ENCODE measurements at regions not wholly inside any gene's neighbourhood (a gene's known extent, or its start where the extent isn't known, plus 50 kb on each side); places are given as distances from the start of the nearest gene placed in this dataset.
A peak's percentile ranks its signal among the peaks of the same experiment; 100 is the strongest.

DNA sequence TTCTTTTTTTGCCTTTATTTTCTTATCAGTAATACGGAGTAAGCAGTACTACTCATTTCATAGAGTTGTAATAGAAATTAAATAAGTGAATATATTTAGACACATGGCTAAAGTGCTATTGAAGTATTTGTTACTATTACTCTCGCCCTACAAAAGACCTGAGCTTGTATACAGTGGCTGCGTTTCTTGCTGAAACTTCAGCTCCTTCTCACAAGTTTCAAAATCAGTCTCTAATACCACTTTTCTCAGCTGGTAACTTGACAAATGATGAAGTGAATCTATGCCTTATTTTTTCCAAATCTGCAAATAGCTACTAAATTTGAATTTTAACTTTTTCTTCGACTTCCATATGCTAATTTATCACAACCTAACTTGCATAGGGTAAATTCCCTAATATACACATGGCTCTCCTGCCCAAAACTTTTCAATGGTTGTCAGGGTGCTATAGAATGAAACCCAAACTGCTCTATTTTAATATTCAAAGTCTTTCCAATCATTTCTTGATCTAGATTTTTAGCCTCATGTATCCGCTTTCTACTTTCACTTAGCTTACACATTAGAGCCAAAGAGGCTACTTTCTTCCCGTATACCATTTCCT is 347.8 kb upstream of the GULP1 start:
- no peak for DNase-seq

DNA sequence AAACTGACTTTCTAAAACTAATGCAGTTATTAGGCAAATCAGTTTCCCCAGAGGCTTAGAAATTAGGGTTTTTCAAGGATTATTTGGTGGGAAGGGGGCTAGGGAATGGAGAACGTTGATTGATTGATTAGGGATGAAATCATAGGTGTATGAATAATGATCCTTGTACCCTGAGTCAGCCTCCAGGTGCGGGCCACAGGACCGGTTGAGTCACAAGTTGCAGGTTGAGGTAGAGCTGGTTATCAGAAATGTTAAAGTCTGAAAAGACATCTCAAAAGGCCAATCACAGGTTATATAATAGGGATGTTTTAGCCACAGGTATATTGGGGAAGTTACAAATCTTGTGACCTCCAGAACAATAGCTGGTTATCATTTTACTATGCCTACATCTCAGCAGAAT is 341.8 kb upstream of the GULP1 start:
- DNase-seq, result no peak

DNA sequence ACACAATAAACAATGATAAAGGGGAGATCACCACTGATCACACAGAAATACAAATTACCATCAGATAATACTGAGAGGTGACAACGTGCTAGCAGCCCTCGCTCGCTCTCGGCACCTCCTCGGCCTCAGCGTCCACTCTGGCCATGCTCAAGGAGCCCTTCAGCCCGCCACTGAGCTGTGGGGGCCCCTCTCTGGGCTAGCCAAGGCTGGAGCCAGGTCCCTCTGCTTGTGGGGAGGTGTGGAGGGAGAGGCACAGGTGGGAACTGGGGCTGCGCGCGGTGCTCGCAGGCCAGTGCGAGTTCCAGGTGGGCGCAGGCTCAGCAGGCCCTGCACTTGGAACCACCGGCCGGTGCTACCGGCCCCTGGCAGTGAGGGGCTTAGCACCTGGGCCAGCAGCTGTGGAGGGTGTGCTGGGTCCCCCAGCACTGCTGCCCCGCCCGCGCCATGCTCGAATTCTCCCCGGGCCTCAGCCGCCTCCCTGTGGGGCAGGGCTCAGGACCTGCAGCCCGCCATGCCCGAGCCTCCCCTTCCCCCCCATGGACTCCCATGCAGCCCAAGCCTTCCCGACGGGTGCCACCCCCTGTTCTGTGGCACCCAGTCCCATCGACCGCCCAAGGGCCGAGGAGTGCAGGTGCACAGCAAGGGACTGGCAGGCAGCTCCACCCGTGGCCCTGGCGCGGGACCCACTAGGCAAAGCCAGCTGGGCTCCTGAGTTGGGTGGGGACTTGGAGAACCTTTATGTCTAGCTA is 340.0 kb upstream of the GULP1 start:
- DNase-seq, result no peak

DNA sequence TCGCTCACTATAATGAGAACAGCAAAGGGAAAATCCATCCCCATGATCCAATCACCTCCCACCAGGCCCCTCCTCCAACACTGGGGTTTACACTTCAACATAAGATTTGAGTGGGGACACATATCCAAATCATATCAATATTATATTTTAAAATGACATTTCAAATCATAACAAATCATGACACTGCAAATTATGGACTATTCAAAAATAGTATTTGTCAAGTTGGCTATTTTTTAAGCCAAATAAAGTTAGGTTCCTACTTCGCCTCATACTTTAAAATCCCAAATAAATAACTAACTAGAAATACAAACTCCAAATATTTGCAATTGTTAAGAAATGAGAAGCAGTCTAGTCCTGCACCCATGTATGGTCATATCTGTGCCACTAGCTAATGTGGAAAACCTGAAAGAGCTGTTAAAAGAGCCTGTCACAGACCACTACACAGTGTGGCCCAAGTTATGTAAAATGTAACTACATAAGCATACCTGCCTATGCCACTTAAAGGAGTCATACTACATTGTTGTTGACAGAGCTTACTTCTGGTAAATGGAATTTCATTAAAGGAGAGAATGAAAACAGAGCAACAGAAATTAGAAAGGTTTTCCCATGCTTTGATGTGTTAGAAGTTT is 334.7 kb upstream of the GULP1 start:
- DNase-seq, result no peak

DNA sequence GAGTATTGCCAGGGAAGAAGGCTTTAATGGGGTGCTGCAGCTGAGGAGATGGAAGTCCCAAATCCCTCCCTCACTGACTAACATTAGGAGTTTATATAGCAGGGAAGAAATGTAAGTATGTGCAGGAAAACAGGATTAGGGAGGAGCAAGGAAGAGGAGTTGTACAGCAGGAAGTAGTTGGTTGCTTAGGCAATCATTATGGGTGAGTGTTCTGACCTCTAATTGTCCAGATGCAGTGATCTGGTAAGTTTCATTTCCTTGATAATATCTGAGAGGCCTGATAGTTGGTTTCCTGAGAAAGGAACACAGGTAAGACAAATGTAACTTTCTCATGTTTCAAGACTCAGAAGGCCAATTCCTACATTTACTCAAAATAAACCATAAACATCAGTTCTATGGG is 331.9 kb upstream of the GULP1 start:
- no peak for DNase-seq

DNA sequence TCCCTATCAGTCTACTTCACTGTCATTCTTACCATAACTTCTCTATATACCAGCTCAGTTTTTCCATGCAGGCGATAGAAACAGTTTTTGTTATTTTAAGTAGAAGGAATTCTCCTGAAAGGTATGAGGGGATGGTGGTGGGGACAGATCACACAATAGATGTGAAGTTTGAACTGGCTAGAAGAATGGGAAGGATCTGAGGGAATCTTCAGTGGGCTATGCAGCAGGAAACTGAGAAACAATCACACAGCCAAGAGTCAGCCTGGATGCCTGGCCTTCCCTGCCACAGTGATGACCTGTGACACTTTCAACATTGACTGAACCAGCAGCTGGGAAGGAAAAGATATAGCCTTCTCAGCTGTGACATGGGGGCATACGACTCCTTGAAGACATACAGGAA is 329.1 kb upstream of the GULP1 start:
- DNase-seq, result no peak

DNA sequence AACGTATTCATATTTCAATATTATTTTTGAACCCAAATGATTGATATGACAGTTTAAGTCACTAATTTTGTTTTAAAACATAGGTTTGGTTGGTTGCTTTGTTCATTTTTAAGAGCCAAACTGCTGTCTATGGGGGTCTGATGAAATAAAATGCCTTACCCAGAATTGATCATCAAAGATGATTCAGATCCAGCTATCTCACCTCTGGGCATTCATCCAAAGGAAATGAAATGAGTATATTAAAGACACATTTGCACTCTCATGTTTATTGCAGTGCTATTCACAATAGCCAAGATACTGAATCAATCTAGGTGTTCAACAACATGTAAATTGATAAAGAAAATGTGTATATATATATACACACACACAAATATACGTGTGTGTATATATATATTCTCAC is 326.9 kb upstream of the GULP1 start:
- no peak for DNase-seq

DNA sequence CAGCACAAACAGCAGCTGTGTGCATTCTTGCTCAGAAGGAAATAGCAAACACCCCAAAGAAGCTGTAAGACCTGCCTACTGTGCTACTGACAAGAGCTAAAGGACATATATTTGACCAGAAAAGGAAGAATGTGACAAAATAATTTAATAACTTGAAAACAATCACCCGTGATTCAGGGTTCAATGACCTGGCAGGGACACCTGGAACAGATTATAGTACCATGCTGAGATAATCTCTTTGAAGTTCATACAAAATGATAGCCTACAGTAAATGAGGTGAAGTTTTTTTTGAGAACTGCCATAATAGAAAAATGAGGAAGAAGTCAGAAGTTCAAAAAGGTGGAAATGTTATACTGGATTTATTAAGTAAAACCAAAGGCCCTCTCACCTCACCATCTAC is 324.8 kb upstream of the GULP1 start:
- DNase-seq, result no peak

DNA sequence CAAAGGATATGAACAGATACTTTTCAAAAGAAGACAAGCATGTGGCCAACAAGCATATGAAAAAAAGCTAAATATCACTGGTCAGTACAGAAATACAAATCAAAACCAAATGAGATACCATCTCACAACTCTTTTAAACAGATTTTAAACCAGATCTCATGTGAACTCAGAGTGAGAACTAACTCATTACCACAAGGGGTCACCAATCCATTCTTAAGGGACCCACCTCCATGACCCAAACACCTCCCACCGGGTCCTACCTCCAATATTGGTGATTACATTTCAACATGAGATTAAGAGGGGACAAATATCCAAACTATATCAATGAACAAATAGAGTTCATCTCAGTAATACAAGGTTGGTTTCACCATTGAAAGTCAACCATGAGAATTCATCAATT is 319.8 kb upstream of the GULP1 start:
- no peak for DNase-seq

DNA sequence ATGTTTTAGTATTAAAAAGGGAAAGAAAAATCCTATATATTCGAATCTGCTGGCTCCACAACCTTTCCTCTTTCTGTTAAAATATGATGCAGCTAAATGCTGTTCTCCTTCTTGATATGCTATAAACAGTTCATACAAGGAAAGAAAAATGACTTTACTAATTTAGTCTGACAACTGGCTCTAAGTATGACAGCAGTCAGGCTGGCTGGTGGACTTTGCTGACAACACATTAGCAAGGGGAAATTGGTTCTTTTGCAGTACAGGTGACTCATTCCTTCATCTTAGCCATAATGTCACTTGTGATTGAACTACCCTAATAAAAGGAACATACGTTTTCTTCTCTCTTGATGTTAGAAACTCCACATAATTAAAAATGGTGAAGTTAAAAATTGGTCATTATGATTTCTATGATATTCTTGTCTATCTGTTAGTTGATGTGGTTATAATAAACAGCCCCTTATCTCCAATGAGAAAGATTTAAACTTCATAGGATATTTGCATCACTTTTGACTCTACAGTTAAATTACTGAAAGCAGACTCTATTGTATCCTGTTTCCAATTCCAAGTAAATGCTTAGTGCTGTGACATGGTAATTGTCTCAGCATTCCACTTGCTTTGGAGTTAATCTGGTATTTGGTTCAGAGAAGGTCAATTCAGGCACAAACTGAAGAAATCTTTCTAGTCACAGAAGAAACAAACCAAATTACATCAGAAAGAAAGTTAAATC is 315.3 kb upstream of the GULP1 start:
- DNase-seq, result no peak

DNA sequence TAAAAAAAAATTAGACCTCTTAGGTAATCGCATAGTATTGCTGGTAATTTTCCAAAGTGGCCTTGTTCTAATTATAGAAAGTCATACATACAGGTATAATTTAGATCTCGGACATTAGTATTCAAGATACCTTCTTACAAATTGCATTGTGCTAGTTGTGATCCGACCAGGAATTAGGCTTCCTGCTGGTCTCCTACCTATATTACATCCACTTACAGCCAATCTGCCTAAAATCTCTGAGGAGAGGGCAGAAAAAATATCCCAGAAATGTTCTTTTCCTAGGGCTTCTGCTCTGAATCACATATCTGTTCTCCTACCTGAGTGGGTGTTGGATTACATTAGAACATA is 314.7 kb upstream of the GULP1 start:
- DNase-seq, result no peak

DNA sequence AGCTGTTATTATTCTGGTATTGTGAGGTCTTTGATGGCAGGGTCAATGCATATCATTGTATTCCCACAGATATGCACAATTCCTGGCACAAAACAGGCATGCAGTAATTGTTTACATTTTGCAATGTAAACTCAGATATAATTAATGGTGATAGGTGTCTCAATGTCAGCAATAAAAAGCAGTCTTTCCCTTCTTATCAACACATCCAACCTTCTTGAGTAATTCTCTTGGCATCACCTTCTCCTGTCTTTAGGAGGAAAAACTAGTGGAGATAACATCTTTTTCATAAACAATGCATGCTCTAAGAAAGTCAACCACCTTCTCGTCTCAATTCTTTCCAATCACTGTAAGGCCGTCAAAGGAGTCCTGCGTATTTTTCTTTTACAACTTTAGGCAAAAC is 313.3 kb upstream of the GULP1 start:
- DNase-seq, result no peak

DNA sequence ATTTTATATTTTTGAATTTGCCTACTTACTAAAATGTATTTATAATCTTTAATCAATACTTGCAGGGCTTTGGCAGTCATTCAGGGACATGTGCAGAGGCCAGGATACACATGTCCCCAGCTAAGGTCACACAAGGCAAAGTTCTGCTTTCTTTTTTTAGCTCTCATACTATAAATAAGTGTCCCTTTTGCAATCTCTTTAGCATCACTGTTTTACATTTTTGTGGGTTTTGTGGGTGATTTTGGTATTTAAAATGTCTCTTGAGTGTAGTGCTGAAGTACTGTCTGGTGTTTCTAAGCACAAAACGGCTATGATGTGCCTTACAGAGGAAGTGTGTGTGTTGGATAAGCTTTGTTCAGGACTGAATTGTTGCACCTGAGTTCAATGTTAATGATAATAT is 309.0 kb upstream of the GULP1 start:
- no peak for DNase-seq

DNA sequence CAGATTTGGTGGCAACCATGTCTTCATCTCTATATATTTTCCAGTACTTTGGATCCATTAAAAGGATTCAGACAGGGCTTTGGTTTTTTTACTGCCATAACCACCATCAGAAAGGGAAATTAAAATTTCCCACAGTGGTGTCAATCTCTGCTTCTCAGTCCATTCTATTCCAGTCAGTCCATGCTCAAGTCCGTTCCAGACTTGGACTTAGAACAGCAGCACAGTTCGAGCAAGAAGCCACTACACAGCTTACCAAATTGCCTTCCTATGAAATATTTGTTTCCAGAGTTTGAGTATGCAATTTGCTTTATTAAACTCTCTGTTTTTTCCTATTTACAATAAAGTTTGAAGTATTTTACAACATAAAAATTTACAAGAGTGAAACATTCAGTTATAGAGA is 306.5 kb upstream of the GULP1 start:
- DNase-seq, result no peak

DNA sequence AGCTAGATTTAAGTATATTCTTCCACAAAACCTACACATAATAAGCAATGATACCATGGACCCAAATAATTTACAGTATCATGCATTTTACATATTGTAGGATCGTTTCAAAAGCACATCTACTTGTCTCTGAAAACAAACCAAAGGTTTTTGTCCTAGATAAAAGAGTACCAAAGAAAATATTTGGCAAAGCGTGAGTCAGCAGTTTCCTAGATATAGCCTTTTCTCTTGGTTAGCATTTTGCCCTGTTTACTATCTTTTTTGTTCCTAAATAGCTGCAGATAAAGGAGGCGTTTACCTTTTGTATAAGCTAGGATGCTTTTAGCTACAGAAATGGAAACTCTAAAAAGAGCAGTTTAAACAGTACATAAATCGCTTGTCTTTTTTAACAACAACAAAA is 305.8 kb upstream of the GULP1 start:
- DNase-seq, result no peak

DNA sequence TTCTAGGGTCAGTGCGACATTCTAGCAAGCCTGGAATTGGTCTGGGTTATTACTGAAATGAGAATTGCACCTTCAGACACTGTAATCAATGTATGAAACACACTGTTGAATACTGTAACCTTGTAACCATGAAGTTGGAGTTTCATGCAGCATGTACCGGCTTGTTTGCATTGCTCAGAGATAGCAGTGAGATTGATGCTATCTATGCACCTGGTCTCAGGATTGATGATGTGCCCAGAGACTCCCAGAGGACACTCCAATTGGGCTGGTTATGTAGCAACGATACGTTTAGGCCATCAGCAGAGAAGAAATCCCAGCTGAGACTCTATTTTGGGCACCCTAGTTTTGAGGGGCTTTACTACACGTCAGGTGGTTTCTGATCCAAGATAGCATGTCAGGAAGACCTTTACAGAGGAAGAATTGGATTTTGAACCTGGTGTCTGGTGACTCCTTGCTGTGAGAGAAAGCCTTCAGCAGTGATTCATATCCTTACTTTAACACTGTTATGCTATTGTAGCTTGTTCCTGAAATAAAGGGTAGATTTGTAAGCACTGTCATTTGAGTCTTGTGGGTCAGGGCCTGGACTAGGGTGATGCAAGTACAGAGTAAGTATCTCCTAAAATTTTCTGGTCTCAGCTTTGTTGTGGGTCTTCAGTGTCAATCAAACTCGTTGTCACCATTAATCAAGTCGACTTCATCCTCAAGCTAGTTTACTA is 305.1 kb upstream of the GULP1 start:
- DNase-seq, result no peak

DNA sequence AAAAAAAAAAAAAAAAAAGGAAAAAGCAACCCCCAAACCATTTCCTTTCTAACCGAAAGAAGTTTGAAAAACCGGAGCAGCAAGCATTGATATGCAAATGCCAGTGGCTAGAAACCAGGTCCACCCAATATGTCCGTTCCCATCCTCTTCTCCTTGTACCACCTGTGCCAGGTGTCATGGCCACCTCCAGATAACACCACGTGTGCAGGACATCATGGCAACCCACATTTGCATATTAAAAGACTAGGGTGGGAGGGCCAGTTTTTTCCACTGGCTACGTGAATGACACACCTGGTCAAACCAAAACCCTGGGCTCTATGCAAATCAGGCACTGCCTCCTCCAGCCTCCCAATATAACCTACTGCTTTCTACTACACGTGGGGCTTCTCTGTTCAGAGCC is 303.3 kb upstream of the GULP1 start:
- DNase-seq, result no peak

DNA sequence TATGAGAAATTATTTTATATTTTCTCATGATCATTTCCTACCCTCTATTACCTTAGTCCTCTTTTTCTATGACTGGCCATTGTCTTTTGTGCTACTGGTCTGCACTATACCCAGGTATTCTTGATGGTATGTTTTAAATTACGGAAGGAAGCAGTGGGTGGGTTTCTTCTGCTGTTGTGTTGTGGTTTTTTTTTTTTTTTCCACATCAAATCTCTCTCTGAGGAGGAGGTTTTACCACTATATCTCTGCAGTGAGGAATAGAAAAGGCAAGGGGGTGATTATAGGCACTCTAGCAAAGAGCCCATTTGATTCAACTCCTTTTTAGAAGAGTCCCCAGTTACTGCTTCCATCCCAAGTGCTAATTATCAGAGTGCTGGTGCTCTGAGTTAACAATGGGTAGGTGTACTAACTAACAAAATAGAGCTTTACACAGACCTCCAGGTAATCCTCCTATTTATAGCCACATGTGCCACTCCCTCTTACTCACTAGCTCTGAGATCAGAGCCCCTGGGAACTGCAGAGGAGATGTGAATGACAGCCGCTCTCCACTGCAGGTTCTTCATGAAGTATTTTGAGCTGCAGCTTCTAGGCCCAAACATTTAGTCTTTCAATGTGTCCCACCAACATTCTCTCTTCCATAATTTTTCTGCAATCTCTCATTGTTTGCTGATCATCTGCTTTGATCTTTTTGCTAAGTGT is 301.6 kb upstream of the GULP1 start:
- DNase-seq, result no peak

DNA sequence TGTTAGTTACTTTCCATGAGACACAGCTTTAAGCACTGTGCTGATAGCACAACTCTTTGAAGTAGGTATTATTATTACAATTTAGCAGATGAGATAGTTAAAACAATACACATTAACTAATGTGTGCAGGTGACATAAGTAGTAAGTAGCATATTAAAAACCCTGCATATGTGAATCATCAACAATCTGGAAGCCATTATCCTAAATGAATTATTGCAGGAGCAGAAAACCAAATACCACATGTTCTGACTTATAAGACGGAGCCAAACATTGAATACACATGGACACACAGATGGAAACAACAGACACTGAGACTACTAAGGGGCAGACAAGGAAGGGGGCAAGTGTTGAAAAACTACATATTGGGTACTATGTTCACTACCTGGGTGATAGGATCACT is 300.3 kb upstream of the GULP1 start:
- no peak for DNase-seq

DNA sequence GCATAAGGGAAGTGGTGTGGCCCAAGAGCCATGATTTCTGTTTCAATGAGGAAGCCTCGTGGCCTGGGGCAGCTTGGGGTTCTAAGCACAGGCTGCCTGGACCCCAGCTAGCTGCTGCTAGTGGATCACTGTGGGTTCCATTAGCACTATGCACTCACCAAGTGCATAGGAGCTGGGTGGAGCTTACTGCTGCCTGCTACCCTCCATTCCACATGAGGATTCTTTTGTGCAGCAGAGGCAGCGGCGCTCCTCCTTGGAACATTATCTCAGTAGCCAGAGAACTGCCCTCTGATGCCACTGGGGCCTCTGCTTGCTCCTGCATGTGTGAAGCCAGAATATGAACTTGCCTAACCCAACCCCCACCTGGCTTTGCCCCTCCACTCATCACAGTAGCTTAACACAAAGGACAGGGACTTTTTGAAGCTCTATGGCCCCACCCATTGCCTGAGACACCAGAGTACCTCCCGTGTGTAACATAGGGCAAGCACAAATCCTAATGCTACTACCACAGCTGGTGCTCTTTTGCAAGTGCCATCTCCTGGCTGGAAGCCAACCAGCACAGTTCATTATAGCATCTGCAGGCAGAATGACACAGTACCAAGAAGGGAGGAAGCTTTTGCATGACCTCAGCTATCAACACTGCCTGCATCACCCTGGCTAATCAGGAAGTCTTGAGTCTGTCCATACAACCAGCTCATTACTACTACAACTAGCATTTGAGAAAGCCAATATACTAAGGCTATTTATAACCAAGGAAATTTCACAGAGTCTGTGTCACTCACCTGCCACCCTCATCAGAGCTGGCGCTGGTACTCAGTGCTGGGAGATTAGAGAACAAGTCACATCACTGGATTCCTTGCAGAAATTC is 297.0 kb upstream of the GULP1 start:
- peak; percentile 83 for DNase-seq

DNA sequence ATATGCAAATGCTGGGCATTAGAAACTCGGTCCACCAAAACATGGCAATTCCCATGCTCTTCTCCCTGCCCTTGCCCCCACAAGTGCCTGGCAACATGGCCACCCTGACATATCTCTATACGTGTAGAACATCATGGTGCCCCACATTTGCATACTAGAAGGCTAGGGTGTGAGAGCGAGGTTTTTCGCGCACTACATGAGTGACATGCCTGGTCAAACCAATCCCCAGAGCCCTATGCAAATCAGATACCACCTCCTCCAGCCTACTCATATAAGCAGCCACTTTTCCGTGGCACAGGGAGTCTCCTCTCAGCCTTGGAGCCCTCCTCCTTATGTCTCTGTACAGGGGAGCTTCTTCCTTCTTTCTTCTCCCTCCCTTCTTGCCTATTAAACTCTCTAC is 296.1 kb upstream of the GULP1 start:
- DNase-seq, result no peak

DNA sequence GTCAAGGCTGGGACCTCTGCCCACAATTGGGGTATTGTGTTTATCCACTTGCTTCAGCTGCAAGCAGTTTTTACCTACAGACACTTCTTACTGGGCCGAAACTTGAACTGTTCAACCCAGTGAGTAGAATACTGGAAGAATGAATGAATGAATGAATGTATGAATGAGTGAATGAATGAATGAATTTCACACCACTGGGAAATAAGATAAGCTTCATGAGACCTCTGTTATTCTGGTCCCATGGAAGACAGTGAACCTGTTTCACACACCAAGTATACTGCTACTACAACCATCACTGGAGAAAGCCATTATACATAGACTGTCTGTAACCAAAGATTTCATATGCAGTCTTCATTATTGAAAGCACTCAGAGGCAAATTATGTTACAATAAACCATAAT is 295.0 kb upstream of the GULP1 start:
- DNase-seq, result no peak

Measured in NCI-H524 treated with DMSO at 0.1 percent for 48 hours (cell line).